ENCODE measurements at regions not wholly inside any gene's neighbourhood (a gene's known extent, or its start where the extent isn't known, plus 50 kb on each side); places are given as distances from the start of the nearest gene placed in this dataset.

DNA sequence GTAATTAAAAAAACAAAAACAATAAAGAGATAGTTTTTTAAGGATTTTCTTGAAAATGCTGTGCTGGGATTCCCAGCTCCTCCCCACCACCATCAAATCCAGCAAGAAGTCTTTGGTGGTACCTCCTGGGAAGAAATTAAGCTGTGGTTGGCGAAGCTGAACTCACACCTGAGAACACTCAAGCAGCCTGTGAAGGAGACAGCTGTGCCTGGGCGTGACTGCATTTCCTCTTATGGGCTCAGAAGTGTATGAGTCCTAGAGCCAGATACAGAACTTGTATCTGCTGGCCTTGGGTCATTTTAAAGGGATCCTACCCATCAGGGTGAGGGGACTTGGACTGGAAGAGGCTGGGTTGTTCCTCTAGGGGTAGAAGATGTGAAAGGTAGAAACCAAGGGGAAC lies 561.2 kb upstream of the SGCD start:
- peak; percentile 7 for DNase-seq (ENCODE audit: low read depth)
- TF ChIP-seq CTCF (IDR thresholded peaks at IDR 0.05; ENCODE audit: insufficient read depth, low read depth, low read length, missing control alignments), result no peak

DNA sequence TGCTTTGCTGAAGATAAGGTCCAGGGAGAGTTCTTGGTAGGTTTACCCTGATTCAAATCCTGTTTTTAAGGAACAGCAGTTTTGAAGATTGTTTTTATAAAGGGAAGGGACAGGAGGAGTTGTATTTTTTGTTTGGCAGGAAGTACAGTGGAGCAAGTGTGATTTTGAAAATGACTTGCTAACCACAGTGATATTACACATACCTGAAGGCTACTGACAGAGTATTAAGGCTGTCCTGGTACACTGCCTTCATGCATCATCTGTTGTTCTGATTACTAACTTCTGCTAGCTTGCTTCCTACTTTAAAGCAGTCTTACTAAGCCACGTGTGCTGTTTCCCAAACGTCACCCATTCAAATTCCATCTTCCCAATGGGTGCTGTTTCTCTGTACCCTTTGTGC lies 559.5 kb upstream of the SGCD start:
- TF ChIP-seq CTCF (IDR thresholded peaks at IDR 0.05; ENCODE audit: insufficient read depth, low read depth, low read length, missing control alignments), result no peak
- peak; percentile 4 for DNase-seq (ENCODE audit: low read depth)
- H3K4me3 ChIP-seq (ENCODE audit: low read depth, low read length), result no peak overlapping the region

More for the DNA sequence above, 561.2 kb upstream of the SGCD start:
- no peak overlapping the region for H3K4me3 ChIP-seq (ENCODE audit: low read depth, low read length)

- TF ChIP-seq CTCF (IDR thresholded peaks at IDR 0.05; ENCODE audit: insufficient read depth, low read depth, low read length, missing control alignments), result no peak
- no peak for DNase-seq (ENCODE audit: low read depth)
- H3K4me3 ChIP-seq (ENCODE audit: low read depth, low read length), result no peak overlapping the region
These were observed 558.6 kb upstream of the SGCD start for GRCh38 chr5:155768332-155768731.

GRCh38 chr5:155772009-155772662 lies 554.8 kb upstream of the SGCD start:
- DNase-seq (ENCODE audit: low read depth), result no peak
- TF ChIP-seq CTCF (IDR thresholded peaks at IDR 0.05; ENCODE audit: insufficient read depth, low read depth, low read length, missing control alignments), result no peak

DNA sequence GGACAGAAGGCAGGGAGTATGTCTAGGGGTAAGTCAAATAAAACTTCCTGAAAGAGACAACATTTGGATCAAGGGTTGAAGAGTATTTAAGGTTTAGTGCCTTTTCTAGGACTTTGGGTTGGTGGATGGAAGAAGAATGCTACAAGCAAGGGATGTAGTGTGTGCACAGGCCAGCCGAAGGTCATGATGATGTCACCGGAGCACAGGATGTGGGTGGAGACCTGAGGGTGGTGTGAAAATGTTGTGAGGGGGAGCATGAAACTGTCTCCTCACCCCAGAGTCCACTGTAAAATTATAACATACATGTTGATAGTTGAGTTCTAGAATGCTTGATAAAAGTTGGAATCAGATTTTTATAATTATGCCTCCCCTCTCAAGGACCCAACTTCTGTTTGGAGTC lies 553.3 kb upstream of the SGCD start:
- no peak for DNase-seq (ENCODE audit: low read depth)
- H3K4me3 ChIP-seq (ENCODE audit: low read depth, low read length), result no peak overlapping the region

More at GRCh38 chr5:155772009-155772662, 554.8 kb upstream of the SGCD start:
- H3K4me3 ChIP-seq (ENCODE audit: low read depth, low read length), result no peak overlapping the region

DNA sequence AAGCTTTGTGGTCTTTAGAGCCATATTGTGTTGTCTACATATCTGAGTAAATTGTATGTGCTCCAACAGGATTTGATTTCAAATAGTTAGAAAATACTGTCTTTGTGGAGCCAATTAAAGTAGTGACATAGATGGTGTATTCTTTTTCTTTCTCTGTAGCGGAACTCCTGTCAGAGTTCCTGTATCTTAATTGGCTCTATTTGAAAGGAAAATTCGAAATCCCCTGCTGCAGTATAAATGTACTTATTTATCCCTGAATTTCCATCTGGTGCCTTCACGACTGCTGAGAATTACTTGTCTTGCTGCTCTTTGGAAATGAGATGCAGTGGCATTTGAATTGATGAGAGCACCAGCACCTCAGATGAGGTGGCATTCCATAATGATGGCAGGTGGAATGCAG lies 546.7 kb upstream of the SGCD start:
- H3K4me3 ChIP-seq (ENCODE audit: low read depth, low read length), result no peak overlapping the region
- DNase-seq (ENCODE audit: low read depth), result no peak
- TF ChIP-seq CTCF (IDR thresholded peaks at IDR 0.05; ENCODE audit: insufficient read depth, low read depth, low read length, missing control alignments), result no peak

More for the DNA sequence above, 553.3 kb upstream of the SGCD start:
- no peak for TF ChIP-seq CTCF (IDR thresholded peaks at IDR 0.05; ENCODE audit: insufficient read depth, low read depth, low read length, missing control alignments)

- no peak for DNase-seq (ENCODE audit: low read depth)
- no peak for TF ChIP-seq CTCF (IDR thresholded peaks at IDR 0.05; ENCODE audit: insufficient read depth, low read depth, low read length, missing control alignments)
- no peak overlapping the region for H3K4me3 ChIP-seq (ENCODE audit: low read depth, low read length)
These were observed 543.7 kb upstream of the SGCD start for GRCh38 chr5:155783246-155783645.

Data from GM12865 (cell line).